GM12892 (cell line): ENCODE measurements at regions not wholly inside any gene's neighbourhood (a gene's known extent, or its start where the extent isn't known, plus 50 kb on each side); places are given as distances from the start of the nearest gene placed in this dataset.

Source experiments
- DNase-seq: peaks from one replicate; pipeline ENCODE4 v3.0.0; 2011; ENCODE audit not compliant: insufficient read length
- FAIRE-seq: peaks from 2 replicates; lab custom pipeline; 2011; peaks lifted over from hg19 to GRCh38; lab: Jason Lieb, UNC
- POLR2A ChIP-seq: IDR thresholded peaks from 2 replicates; pipeline ENCODE4 v1.6.1; 2011; ENCODE audit warnings: low read depth, low read length, control low read depth
- POLR2AphosphoS5 ChIP-seq: IDR thresholded peaks from 2 replicates; pipeline ENCODE4 v1.6.1; 2011; ENCODE audit warnings: low read depth, low read length, control low read depth
- TAF1 ChIP-seq: IDR thresholded peaks from 2 replicates; pipeline ENCODE4 v1.6.1; 2011; ENCODE audit warnings: low read depth, mild to moderate bottlenecking, control low read depth, low read length, borderline replicate concordance

GRCh38 chrX:98331407-98331806, 1447.7 kb downstream of the RPA4 start:
- FAIRE-seq (no peak), DNase-seq (no peak)
- TF ChIP-seq TAF1 (no peak), POLR2A (no peak), POLR2AphosphoS5 (no peak)

GRCh38 chrX:98338544-98338943, 1454.8 kb downstream of the RPA4 start:
- FAIRE-seq: no peak
- no peak for DNase-seq
- TF ChIP-seq POLR2A (no peak), POLR2AphosphoS5 (no peak), TAF1 (no peak)

GRCh38 chrX:98350940-98351339, 1467.2 kb downstream of the RPA4 start:
- TF ChIP-seq TAF1 (no peak), POLR2A (no peak)
- FAIRE-seq: no peak
- DNase-seq: no peak

- no peak for FAIRE-seq
- TF ChIP-seq POLR2AphosphoS5 (no peak), POLR2A (no peak), TAF1 (no peak)
- no peak for DNase-seq
Measured at GRCh38 chrX:98357146-98357545, 1473.4 kb downstream of the RPA4 start.

GRCh38 chrX:98362630-98363029, 1478.9 kb downstream of the RPA4 start:
- TF ChIP-seq POLR2AphosphoS5: no peak
- TF ChIP-seq TAF1: no peak
- TF ChIP-seq POLR2A: no peak
- no peak for FAIRE-seq
- no peak for DNase-seq

- TF ChIP-seq POLR2A (no peak), TAF1 (no peak), POLR2AphosphoS5 (no peak)
- FAIRE-seq (no peak), DNase-seq (no peak)
Measured at GRCh38 chrX:98371994-98372393, 1488.3 kb downstream of the RPA4 start.

GRCh38 chrX:98379134-98379533, 1495.4 kb downstream of the RPA4 start:
- FAIRE-seq (no peak), DNase-seq (no peak)

GRCh38 chrX:98380106-98380505, 1496.4 kb downstream of the RPA4 start:
- no peak for DNase-seq
- TF ChIP-seq TAF1: no peak
- TF ChIP-seq POLR2AphosphoS5: no peak
- TF ChIP-seq POLR2A: no peak
- FAIRE-seq: no peak

More at GRCh38 chrX:98379134-98379533, 1495.4 kb downstream of the RPA4 start:
- TF ChIP-seq TAF1 (no peak), POLR2AphosphoS5 (no peak)

GRCh38 chrX:98380556-98380955, 1496.8 kb downstream of the RPA4 start:
- no peak for DNase-seq
- no peak for FAIRE-seq
- TF ChIP-seq POLR2A: no peak
- TF ChIP-seq TAF1: no peak
- no peak for TF ChIP-seq POLR2AphosphoS5

- no peak for FAIRE-seq
- TF ChIP-seq POLR2A (no peak), TAF1 (no peak)
- DNase-seq: no peak
Measured at GRCh38 chrX:98398542-98398941, 1514.8 kb downstream of the RPA4 start.

- no peak for FAIRE-seq
- no peak for DNase-seq
- TF ChIP-seq POLR2AphosphoS5 (no peak), POLR2A (no peak), TAF1 (no peak)
Measured at GRCh38 chrX:98405376-98405775, 1521.7 kb downstream of the RPA4 start.

GRCh38 chrX:98407584-98407983, 1523.9 kb downstream of the RPA4 start:
- no peak for TF ChIP-seq TAF1
- no peak for TF ChIP-seq POLR2A
- TF ChIP-seq POLR2AphosphoS5: no peak
- DNase-seq (no peak), FAIRE-seq (no peak)

GRCh38 chrX:98409867-98410266, 1526.2 kb downstream of the RPA4 start:
- FAIRE-seq (no peak), DNase-seq (no peak)
- no peak for TF ChIP-seq TAF1
- TF ChIP-seq POLR2A: no peak
- no peak for TF ChIP-seq POLR2AphosphoS5

- DNase-seq (no peak), FAIRE-seq (no peak)
- TF ChIP-seq TAF1 (no peak), POLR2AphosphoS5 (no peak), POLR2A (no peak)
Measured at GRCh38 chrX:98412058-98412457, 1528.3 kb downstream of the RPA4 start.

GRCh38 chrX:98422536-98422935, 1538.8 kb downstream of the RPA4 start:
- DNase-seq (no peak), FAIRE-seq (no peak)
- no peak for TF ChIP-seq POLR2A
- no peak for TF ChIP-seq POLR2AphosphoS5

- TF ChIP-seq TAF1: no peak
- TF ChIP-seq POLR2AphosphoS5: no peak
- no peak for TF ChIP-seq POLR2A
- no peak for FAIRE-seq
- DNase-seq: no peak
Measured at GRCh38 chrX:98432413-98432812, 1548.7 kb downstream of the RPA4 start.
